T-helper 2 cell (primary cell): ENCODE measurements at regions not wholly inside any gene's neighbourhood (a gene's known extent, or its start where the extent isn't known, plus 50 kb on each side); places are given as distances from the start of the nearest gene placed in this dataset.
A peak's percentile ranks its signal among the peaks of the same experiment; 100 is the strongest.
"Not testable (repeated sequence)": the region's sequence is repeated elsewhere in the genome, so short reads cannot be mapped to it uniquely, and the experiment has no call there.

Source experiments
- DNase-seq, 5 experiments: peaks; one replicate each; pipeline versions ENCODE4 v3.0.0 to v3.0.0-alpha.2; 2012 to 2022

- no peak for DNase-seq
These were observed 78.4 kb downstream of the RNASET2 start for GRCh38 chr6:166877906-166878305.

DNA sequence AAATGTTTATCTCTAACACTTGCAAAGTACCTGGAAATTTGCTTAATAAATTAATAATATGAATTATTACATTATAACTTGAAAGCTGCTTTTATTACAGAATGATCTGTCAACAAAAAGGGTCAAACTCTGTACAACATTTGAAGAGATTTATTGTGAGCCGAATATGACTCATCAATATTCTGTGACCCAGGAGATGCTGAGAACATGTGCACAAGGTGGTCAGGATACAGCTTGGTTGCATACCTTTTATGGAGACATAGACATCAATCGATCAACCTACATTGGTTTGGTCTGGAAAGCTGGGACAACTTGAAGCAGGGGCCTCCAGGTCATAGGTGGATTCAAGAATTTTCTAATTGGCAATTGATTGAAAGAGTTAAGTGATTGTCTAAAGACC lies 79.0 kb downstream of the RNASET2 start:
- no peak for DNase-seq

GRCh38 chr6:166872531-166873009 lies 83.8 kb downstream of the RNASET2 start:
- no peak for DNase-seq

DNA sequence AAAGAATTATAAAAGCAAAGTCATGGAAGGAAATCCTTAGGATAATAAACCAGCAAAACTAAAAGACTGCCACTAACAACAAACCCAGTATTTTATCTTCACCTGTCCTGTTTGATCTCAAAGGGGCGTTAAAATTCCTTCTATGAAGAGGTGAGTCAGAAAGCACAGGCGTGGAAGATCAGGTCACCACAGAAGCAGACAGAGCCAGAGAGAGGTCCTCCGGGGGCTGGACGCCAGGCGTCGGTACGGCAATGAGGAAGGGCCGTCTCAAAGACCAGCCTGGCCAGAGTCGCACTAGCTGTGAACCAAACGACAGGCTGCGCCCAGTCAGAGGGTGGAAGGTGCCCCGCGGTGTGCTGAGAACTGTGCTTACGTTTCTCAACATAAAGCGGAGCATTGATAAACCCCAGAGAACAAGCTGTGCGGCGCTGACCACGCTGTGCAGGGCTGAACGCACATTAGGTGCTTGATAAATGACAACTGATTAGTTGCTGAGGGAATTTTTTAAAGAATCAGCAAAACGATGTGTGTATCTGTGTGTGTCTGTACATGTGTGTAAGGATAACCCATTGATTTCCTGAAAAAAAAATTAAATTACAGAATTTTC lies 85.6 kb downstream of the RNASET2 start:
- no peak for DNase-seq

DNA sequence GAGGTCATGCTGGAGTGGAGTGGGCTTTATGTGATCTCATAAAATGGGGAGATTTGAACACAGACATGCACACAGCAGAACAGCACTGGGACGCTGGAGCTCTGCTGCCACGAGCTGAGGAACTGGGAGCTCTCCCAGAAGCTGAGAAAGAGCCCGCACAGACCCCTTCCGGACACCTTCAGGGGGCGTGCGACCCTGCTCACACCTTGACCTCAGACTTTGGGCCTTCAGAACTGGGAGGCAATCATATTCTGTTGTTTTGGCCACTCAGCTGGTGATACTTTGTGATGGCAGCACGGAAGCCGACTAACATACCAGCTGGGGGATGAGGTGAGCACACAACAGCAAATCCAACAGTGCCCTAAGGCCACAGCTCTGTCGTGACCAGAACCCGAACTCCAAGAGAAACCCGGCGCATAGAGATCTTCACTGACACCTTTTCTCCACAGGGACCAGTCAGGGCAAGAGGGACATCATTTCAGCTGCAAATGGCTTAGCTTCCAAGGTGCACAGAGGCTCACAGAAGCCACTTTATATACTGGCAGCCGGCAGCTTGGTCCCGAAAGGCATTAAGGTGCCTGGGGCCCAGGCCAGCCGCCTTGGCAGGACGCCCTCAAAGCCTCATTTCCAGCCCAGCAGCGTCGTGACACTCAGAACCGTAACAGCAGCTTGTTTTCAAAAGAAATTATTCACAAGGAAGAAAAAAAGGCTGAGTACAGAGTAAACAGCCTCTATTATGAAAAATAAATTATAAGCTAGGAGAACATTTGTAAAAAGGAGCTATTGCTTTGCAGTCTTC lies 89.3 kb downstream of the RNASET2 start:
- no peak for DNase-seq

- no peak for DNase-seq
These were observed 92.0 kb downstream of the RNASET2 start for GRCh38 chr6:166864333-166864732.

DNA sequence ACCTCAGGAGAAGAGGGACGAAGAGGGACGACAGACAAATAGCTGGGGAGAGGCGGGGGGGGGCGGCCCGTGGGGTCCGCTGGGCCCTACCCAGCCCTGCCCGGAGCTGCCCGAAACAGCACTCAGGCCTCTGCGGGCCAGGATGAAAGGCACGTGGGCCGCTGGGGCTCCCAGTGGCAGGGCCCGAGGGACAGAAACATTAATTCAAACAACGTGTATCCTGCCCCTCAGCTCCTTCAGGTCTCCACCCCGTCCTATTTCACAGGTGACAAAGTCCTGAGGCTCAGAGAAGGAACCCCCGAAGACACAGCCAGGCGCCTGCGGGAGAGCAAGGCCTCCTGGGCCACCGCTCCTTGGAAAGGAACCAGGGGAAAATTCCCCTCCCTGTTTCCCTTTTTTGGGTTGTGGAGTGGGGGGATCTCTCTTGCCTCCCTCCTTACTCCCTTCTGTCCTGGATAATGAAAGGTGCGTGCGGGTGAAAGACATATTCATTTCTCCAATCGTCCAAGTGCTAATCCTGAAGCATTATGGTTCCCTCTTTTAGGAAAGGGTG lies 93.3 kb downstream of the RNASET2 start:
- DNase-seq: no peak

DNA sequence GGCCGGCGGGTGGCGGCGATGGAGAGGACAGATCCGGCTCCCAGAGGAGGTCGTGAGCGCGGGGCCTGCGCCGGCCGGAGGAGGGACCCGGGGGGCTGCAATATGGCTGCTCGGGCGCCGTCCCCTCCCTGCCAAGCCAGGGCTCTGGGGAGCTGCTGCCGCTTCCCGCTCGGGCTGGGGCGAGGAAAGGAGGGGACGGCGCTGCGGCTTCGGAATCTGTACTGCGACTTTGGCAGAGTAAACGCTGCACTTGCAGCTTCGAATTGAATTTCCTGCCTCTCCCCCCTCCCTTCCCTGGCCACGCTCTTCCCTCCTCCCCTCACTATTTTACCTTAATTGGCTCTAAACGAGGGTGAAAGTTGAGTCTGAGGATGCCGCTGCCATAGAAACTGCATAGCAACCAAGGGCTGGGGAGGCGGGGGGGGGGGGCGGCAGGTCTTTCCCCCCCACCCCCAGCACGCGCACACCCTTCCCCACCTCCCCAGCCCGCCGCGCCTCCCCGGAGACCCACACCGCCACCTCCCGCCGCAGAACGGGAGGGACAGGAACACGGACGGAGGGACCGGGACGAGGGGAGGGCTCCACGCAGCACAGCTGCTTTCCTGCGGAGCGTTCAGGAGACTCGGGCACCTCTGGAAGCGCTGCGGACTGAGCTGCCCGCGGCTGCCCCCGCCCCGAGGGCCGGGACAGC lies 93.9 kb downstream of the RNASET2 start:
- peak in 4 of 5 experiments; percentile 1 to 45 (median 15) for DNase-seq

DNA sequence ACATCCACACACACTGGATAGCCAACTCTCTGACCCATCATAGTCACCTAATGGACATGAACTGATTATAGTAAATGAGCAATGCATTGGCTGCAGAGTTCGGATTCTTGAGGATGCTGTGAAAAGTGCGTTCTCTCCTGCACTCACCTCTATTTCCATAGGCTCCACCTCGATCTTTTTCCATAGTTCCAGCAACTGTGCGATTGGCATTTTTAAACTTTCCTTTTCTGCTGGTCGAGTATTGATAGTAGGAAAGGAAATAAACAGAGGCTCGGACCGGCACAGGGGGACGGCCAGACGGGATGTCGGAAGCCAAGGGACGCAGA lies 94.4 kb downstream of the RNASET2 start:
- DNase-seq: no peak

GRCh38 chr6:166861304-166861703 lies 95.0 kb downstream of the RNASET2 start:
- no peak for DNase-seq

DNA sequence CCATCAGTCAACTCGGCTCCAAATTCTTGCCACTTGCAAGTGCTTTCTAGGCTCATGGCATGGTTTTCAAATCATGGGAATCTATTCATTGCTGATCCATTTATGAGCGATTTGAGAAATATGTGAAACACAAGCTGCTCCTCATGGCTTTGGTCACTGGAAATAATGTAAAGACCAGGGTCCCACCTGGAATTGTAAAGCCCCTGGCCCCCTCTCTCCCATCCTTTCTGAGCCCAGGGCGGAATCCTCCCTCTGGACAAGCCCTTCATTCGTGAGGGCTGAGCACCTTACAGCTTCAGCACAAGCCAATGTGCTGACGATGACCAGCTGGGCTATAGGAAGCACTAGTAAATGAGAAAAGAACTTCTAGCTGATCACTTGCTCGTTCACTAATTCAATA lies 96.0 kb downstream of the RNASET2 start:
- no peak for DNase-seq

DNA sequence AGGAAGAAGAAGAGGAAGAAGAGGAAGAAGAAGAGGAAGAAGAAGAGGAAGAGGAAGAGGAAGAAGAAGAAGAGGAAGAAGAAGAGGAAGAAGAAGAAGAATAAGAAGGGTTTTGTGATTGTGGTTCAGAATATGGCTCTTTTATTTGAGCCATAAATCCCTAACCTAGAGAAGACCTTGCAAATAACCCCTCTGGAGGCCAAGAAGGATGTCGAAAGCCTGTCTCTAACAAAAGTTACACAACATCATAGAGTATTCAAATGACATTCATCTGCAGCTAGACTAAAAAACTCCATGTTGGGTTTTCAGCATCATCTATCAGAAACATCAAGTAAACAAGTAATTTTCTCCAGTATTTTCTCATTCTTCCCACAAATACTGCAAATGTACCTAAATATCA lies 100.9 kb downstream of the RNASET2 start:
- DNase-seq: no peak

GRCh38 chr6:166853371-166854325 lies 102.7 kb downstream of the RNASET2 start:
- DNase-seq: no peak

DNA sequence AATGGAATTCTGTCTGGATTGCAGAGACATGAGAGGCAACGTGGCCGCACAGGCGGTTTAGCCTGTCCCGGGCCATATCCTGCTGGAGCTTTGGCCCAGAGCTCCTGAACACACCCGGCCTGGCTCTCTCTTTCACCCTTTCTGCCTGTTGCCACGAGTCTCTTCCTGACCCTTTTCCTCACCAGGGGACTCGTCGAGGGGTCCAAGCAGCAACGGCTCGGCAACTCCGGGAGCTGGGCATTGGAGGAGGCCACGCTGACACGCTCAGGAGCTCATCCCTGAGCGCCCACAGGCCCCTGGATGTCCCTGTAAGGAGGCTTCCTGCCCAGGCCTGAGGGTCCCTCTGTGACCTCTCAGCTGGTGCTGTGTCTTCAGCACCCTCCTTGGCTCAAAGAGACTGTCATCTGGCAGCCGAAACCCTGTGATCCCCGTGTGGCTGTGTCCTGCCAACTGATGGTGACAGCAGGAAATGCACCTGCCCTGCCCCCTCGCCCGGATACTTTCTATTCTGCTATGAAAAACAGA lies 103.8 kb downstream of the RNASET2 start:
- DNase-seq: peak in 1 of 5 experiments; percentile 9

DNA sequence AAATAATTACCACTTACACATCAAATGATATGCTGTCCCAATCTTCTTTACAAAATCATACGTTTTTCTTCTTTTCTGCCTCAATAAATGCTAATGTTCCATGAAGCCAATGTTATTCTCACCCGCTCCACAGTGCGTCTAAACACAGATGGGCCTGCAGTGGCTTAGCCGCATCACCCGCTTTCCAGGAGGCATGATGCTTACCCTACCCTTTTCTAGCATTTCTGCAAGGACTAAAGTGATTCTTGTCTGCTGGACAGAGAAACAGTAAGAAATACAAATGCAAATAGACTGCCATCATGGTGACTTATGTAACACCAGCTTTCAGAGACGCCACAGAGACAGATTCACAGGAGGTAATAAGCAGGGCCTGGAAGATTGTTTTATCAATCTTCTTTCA lies 104.4 kb downstream of the RNASET2 start:
- DNase-seq: no peak

GRCh38 chr6:166851426-166851825 lies 104.9 kb downstream of the RNASET2 start:
- DNase-seq: no peak

- DNase-seq: no peak
These were observed 105.7 kb downstream of the RNASET2 start for GRCh38 chr6:166850677-166851076.

DNA sequence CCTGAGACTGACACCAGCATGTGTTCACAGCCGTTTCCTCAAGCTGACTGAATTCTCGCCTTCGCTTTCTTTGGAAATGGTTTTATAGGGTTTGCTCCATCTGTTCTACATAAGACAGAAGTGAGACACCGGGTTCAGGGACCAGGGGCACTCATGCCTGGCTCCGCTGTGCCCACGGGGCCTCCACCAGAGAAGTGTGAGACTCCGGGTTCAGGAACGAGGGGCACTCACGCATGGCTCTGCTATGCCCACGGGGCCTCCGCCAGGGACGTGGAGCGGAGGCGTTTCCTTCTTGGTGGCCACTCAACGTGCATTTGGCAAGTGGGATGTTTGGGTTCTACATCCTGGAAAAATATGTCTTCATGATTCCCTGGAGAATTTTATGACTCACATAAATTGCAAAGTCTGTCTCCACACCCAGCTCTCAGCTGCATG lies 106.6 kb downstream of the RNASET2 start:
- no peak for DNase-seq

GRCh38 chr6:166848979-166849748 lies 107.2 kb downstream of the RNASET2 start:
- DNase-seq: no peak

GRCh38 chr6:166846446-166847142 lies 109.8 kb downstream of the RNASET2 start:
- not testable (repeated sequence) for DNase-seq

- DNase-seq: no peak
These were observed 113.7 kb downstream of the RNASET2 start for GRCh38 chr6:166842607-166843006.
